MCF 10A (cell line): ENCODE measurements at regions not wholly inside any gene's neighbourhood (a gene's known extent, or its start where the extent isn't known, plus 50 kb on each side); places are given as distances from the start of the nearest gene placed in this dataset.

Experiments
- BruUV-seq: library from RNA; stranded (reverse); fragments of 400-500 nt; replicated peaks from 2 replicates; lab custom pipeline; 2021; lab: Mats Ljungman, UMichigan
- CTCF ChIA-PET: fragments of 300-600 bp; sonication (Branson Sonifier 250); formaldehyde crosslinking; extraction: SDS; loops from one replicate; lab custom pipeline; 2021; ENCODE audit warnings: antibody characterized with exemption, inconsistent platforms; lab: Yijun Ruan, JAX
- POLR2A ChIA-PET: fragments of 300-600, 350-650 bp; sonication (Branson Sonifier 250); formaldehyde crosslinking; extraction: SDS; loops from one replicate; lab custom pipeline; 2020; ENCODE audit warnings: antibody characterized with exemption, inconsistent platforms; lab: Yijun Ruan, JAX
- DNase-seq: peaks from one replicate; pipeline ENCODE4 v3.0.0-alpha.2; 2018; ENCODE audit not compliant: unreplicated experiment
- H3K27ac Mint-ChIP-seq: one replicate; pipeline ENCODE4 v1.8.0; 2022; ENCODE audit warnings: mild to moderate bottlenecking, low read depth, mixed read lengths; ENCODE audit not compliant: unreplicated experiment
- H3K27me3 Mint-ChIP-seq: one replicate; pipeline ENCODE4 v1.8.0; 2022; ENCODE audit warnings: mixed read lengths; ENCODE audit not compliant: insufficient read depth, unreplicated experiment
- H3K36me3 Mint-ChIP-seq: one replicate; pipeline ENCODE4 v1.8.0; 2022; ENCODE audit warnings: mild to moderate bottlenecking, moderate library complexity, mixed read lengths; ENCODE audit not compliant: insufficient read depth, unreplicated experiment
- H3K4me1 Mint-ChIP-seq: one replicate; pipeline ENCODE4 v1.8.0; 2022; ENCODE audit warnings: mixed read lengths; ENCODE audit not compliant: insufficient read depth, unreplicated experiment
- H3K4me3 Mint-ChIP-seq: one replicate; pipeline ENCODE4 v1.8.0; 2022; ENCODE audit warnings: mild to moderate bottlenecking, moderate library complexity, mixed read lengths; ENCODE audit not compliant: unreplicated experiment
- H3K9me3 Mint-ChIP-seq: one replicate; pipeline ENCODE4 v1.8.0; 2022; ENCODE audit warnings: mixed read lengths; ENCODE audit not compliant: unreplicated experiment
- CTCF ChIP-seq: fragments of 200-600 bp; IDR thresholded peaks from one replicate; pipeline ENCODE4 v1.8.0; 2022; ENCODE audit warnings: antibody characterized with exemption, mild to moderate bottlenecking; ENCODE audit not compliant: unreplicated experiment
- intact Hi-C: fragments of 100-400 bp; cut with micrococcal nuclease; formaldehyde crosslinking; loops from 2 replicates; pipeline ENCODE4 v1.14.1; 2022

GRCh38 chr15:93989440-93989998 lies 241.8 kb upstream of the MCTP2 start:
- no peaks in the 10 kb centered on the region for H3K27me3 Mint-ChIP-seq
- POLR2A ChIA-PET: no interaction called here
- DNase-seq: no peak
- no peaks in the 10 kb centered on the region for H3K4me1 Mint-ChIP-seq
- BruUV-seq: no TSS peak
- H3K4me3 Mint-ChIP-seq: no peak overlapping the region
- no peaks in the 10 kb centered on the region for H3K36me3 Mint-ChIP-seq
- CTCF ChIA-PET: interaction anchor here (0.6 to 2.9 kb wide), 5 partner anchors 9 to 953 kb away, joined by 3 to 20 read pairs (median 4); no protein-coding TSS in a partner anchor
- no peaks in the 10 kb centered on the region for H3K9me3 Mint-ChIP-seq
- no peak overlapping the region for H3K27ac Mint-ChIP-seq
- intact Hi-C loops: no loop called here
- no peak for TF ChIP-seq CTCF

GRCh38 chr15:93987068-93987467 lies 244.3 kb upstream of the MCTP2 start:
- H3K4me1 Mint-ChIP-seq: no peaks in the 10 kb centered on the region
- TF ChIP-seq CTCF: no peak
- H3K9me3 Mint-ChIP-seq: no peaks in the 10 kb centered on the region
- intact Hi-C loops: no loop called here
- no peak for DNase-seq
- CTCF ChIA-PET: interaction anchor here (0.9 to 2.0 kb wide), 5 partner anchors 11 to 955 kb away, joined by 3 to 15 read pairs (median 4); no protein-coding TSS in a partner anchor
- POLR2A ChIA-PET: interaction anchor here (0.5 kb wide), 1 partner anchor 375 kb away, joined by 4 read pairs; no protein-coding TSS in a partner anchor
- no peaks in the 10 kb centered on the region for H3K27me3 Mint-ChIP-seq
- H3K4me3 Mint-ChIP-seq: no peak overlapping the region
- BruUV-seq: no TSS peak
- H3K36me3 Mint-ChIP-seq: no peaks in the 10 kb centered on the region
- no peak overlapping the region for H3K27ac Mint-ChIP-seq

- intact Hi-C loops: no loop called here
- BruUV-seq: no TSS peak
These were observed 244.9 kb upstream of the MCTP2 start for GRCh38 chr15:93986400-93986984.

More at GRCh38 chr15:93986400-93986984, 244.9 kb upstream of the MCTP2 start:
- CTCF ChIA-PET: interaction anchor here (1.1 to 2.0 kb wide), 2 partner anchors 133 to 899 kb away, joined by 5 to 15 read pairs; no protein-coding TSS in a partner anchor
- no peak for DNase-seq
- no peaks in the 10 kb centered on the region for H3K9me3 Mint-ChIP-seq
- POLR2A ChIA-PET: interaction anchor here (0.5 kb wide), 1 partner anchor 375 kb away, joined by 4 read pairs; no protein-coding TSS in a partner anchor
- H3K36me3 Mint-ChIP-seq: no peaks in the 10 kb centered on the region
- H3K4me3 Mint-ChIP-seq: no peak overlapping the region
- H3K4me1 Mint-ChIP-seq: no peaks in the 10 kb centered on the region
- no peaks in the 10 kb centered on the region for H3K27me3 Mint-ChIP-seq
- no peak overlapping the region for H3K27ac Mint-ChIP-seq
- no peak for TF ChIP-seq CTCF
